NOMO-1 (cell line): ENCODE measurements at regions not wholly inside any gene's neighbourhood (a gene's known extent, or its start where the extent isn't known, plus 50 kb on each side); places are given as distances from the start of the nearest gene placed in this dataset.
"Not testable (repeated sequence)": the region's sequence is repeated elsewhere in the genome, so short reads cannot be mapped to it uniquely, and the experiment has no call there.

Experiments
- DNase-seq, 2 experiments: peaks; one replicate each; lab custom pipeline; 2025; ENCODE audit not compliant: unreplicated experiment in 2 of 2; lab: John Stamatoyannopoulos, UW

DNA sequence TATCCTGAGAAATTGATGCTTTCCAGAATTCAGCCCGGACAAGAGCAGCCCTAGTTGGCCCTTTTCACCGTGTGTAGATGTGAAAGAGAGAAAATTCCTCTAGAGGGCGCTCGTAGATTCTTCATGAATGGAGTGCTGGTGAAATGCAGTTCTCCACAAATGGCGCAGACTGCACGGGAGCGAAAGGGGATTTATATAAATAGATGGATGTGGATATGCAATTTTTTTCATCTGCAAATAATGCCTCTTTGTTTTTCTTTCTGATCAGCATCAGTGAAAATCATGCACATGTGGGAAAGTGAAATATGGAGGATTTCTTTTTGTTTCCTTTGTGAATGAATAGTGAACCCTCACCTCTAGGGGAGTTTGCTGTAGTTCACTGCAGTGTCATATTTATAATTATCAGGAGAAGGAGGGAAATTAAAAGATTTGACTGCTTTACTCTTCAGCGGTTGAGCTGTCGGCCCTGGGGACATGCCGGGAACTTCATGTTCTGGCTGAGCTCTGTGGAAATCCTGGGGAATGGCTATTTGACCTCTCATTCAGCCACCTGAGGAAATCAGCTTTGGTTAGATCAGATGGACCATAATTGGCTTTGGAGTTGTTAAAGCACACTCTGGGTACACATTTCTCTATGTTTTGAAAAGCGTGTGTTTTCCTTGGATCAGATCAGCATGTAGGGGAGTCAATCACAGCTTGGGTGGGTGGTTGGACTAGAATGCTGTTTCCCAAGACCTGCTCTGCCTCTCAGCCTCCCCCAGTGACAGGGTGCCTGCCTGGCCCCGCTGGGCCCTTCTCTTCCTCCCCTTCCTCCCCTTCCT lies 115.0 kb upstream of the SHISA3 start:
- peak; percentile 43 to 63 for DNase-seq

DNA sequence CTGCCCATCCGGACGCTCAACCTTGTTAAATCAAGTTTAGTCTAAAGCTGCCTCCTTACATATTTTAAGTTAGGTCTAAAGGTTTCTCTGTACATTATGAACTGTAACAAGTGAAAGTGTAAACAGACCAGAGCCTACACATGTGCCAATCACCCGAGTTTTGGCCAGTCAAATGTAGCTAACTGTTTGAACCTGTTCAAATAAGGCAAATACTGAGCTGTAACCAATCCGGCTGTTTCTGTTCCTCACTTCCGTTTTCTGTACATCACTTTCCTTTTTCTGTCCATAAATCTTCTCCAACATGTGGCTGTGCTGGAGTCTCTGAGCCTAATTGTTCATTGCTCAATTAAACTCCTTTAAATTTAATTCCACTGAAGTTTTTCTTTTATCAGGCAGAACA lies 113.3 kb upstream of the SHISA3 start:
- DNase-seq: peak in 1 of 2 experiments; percentile 40

DNA sequence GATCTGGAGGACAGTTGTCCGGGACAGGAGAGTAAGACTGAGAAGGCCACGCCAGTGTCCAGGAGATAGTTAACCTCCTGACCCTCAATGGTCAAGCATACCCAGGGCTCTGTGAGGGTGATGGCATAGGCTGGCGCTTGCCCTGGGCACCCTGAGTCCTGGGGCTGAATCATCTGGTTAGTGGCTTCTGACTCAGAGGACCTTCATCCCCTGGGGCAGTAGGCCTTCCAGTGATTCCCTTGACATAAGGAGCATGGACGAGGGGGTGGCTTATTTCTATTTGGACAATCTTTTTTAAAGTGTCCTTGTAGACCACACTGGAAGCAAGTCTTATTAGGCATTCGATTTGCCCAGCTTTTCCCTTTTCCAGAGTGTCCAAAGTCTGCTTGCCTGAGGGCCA lies 108.4 kb upstream of the SHISA3 start:
- DNase-seq: not testable (repeated sequence)

DNA sequence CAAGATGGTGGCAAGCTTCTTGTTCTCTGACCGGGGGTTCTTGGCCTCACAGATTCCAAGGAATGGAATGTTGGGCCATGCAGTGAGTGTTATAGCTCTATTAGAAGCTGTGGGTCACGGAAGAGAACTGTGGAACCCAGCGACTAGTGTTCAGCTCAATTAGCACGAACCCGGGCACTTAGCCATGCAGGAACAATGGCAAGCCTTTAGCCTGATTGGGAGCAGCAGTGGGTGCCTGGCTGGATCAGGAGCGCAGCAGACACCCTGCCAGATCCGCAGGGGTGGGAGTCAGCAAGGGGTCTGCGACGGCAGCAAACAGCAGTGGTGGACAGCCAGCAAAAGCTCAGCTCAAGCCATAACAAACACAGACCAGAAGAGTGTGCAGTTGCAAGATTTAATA lies 105.1 kb upstream of the SHISA3 start:
- DNase-seq: not testable (repeated sequence)

DNA sequence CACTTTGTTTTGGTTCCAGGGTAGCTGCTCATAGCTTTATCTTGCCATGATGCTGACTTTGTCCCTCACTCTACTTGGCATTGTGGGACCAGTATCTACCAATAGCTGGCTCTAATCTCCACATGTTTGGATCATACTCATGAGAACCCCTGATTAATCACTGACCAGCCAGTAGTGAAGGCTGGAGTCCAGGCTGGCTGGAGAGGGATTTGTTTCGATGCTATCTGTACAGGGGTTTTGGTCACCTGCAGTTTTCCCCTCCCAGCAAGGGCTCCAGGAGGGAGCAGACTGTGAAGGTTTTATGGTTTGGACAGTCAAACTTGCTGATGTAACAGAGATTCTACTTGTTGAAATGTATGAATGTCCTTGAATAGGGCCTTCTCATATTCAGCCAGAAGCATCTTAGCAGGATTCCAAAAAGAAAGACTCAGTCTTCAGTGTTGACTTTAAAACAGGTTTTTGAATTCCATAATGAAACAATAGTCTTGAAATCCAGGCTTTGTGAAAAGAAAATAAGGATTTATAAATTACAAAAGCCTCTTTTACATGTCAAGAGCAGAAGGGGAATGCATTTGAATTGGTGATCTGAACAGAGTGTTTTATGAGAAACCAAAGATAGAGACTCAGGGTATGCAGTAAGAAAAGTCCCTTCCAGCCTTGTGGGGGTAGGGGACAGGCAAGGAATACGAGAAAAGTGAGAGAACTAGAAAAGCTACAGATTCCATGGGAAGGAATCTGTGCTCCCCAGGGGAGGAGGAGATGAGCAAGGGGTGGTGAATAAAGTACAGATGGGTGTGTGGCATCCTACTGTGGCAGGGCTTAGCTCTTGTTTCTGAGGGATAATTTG lies 103.1 kb upstream of the SHISA3 start:
- DNase-seq: no peak

DNA sequence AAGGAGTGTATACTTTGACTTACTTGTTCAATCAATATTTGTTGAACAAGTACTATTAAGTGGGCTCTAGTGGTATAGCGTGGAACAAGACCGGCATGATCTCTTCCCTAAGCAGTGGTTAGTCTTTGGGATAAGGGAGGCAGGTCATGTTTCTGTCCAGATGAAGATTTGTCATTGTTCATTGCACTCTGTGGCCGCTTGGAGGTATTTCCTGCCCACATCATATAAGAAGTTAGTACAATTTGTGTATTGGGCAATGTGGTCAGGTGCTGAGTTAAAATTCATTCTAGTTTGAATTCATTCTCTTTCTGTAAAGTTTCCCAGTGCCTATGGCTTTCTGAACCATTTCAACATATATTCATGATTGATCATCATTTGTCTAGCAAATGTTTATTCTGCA lies 101.1 kb upstream of the SHISA3 start:
- no peak for DNase-seq

DNA sequence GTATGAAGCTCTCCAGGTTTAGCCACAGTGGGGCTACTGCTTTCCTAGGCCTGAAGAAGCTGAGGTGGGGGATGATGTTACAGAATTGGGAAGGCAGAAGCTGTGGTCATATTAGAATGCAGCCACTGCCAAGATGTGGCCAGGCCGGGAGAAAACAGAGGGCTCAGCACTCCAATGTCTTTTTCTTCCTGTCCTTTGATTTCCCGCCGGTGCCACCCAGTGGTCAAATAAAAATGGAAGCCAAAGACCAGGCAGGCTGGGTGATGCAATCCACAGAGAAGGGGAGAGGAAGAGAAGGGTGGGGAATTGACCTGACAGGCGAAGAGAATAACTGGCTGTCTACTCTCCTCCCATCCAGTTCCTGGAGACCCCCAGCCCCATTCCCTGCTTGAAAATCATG lies 94.9 kb upstream of the SHISA3 start:
- peak in 1 of 2 experiments; percentile 17 for DNase-seq

DNA sequence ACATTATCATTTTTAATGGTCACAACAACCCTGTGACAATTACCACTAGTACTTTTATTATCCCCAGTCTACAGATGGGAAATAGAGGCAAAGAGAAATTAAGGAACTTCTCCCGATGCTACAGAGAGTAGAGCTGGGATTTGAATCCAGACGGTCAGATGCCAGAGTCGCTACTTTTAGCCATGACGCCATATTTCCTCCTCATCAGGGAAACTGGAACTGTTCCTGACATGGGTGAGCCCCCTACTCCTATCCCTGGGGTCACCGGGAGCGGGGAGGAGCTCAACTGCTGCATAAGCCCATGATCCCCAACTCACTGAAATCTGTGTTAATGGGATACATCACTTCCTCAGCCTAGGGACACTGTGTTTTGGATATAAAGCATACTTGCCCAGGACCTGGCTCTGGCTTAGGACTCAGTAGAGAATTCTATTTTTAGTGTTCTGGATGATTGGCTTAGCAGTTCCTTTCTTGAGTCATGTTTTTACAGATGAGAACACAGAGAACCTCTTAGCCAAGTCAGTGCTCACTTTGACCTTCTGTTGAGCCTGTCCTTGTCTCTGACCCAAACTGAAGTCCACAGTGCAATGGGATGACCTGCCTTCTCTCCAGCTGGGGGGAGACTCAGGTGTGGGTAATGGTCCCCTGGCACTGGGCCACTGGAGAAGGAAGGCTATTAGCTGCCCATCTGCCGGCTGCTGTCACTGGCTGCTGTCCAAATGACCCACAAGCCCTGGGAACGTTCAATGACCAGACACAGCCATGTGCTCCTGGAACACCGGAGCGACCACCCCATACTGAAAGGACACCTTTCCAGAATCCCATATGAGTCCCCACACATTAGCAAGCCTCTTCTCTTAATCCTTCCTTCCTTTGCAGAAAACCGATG lies 90.8 kb upstream of the SHISA3 start:
- no peak for DNase-seq

DNA sequence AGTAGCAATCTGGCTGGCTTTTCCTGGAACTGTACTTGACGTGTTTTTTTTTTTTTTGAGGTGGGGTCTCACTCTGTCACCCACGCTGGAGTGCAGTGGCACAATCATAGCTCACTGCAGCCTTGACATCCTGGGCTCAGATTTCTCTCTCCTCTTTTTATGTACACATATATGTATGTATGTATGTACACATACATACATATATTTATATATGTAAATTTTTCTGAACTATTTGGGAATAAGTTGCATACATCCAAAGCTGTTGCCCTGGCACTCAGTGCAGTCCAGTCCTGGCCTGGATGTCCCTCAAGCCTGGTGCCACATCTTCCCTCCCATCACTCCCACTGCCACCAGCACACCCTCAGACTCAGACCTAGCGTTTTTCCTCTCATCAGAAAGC lies 89.0 kb upstream of the SHISA3 start:
- no peak for DNase-seq

DNA sequence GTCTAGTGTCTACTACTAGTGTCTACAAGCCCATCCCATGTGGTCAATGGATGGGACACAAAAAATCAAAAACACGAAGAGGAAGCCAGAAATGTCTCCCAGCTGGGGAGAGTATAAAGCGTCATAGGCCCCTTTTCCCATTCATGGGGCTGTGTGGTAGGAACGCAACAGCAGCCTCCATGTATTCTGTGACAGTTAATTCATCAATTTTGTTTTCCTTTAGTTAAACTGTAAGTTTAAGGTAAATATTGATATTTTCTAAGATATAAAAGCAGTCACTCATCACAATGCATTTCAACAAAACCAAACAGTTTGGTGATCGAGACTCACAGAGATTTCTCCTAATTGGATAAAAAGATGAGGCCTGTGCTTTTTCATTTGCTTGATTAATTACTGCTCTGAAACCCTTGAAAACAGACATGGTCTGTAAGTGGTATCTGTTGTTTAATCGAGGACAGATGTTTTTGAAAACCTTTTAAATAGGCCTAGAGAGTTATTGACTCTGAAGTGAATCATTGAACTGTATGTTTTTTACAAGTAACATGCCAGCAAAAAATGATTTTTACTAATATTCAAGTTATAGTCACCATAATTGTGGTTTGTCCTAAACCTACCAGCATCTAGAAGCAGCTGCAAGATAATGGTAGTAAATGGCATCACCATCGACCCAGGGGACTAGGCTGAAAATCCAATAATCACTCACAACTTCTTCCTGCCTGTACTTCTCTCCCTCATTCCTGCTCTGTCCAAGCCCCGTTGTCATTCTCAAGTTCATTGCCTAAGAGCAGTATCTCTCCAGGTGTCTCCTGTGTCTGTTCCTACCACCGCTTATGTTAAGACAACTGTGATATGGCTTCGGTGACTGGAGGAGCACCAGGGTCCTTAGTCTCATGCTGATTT lies 87.7 kb upstream of the SHISA3 start:
- DNase-seq: no peak

DNA sequence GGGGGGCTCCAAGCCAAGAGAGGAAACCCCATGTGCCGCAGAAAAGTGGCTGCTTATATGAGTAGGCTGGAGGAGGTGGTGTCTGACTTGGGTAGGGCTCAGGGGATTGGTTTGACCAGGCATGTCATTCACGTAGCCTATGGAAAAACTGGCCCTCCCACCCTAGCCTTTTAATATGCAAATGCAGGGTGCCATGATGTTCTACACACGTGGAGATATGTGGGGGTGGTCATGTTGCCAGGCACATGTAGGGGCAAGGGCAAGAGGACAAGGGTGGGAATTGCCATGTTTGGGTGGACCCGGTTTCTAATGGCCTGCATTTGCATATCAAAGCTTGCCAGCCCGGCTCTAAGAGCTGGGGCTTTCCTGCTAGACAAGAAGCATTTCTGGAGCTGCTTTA lies 86.9 kb upstream of the SHISA3 start:
- no peak for DNase-seq

DNA sequence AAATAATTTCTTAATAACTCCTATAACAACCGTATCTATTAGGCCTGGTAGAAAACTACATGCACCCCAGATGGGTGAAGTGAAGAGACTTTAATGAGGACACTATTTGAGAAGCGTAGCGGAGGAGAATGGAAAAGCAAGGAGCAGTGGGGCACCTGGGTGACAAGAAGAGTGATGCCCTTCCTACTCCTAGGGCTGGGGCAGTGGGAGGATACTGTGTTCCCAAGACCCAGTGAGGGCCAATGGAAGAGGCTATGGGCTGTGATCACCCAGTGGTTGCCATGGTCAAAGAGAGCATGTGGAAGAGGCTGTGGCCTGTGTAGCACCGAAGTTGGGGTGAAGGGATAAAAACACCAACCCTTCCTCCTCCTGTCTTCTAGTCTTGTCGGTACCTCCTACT lies 86.5 kb upstream of the SHISA3 start:
- no peak for DNase-seq

DNA sequence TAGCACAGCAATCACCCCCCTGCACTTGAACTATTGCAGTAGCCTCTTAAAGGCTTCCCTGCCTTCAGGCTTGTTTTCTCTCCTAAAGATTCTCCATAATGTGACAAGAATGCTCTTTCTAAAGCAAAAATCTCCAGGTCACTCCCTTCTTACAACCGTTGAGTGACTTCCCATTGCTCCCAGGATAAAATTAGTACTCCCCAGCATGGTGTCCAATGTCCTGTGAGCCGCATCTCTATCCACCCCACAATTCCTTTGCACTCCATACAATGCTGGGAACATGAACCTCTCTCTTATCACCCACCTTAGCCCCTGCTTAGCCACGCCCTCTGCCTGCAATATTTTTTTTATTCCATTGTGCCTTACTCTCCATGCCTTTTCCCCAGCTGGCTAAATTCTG lies 85.7 kb upstream of the SHISA3 start:
- no peak for DNase-seq

DNA sequence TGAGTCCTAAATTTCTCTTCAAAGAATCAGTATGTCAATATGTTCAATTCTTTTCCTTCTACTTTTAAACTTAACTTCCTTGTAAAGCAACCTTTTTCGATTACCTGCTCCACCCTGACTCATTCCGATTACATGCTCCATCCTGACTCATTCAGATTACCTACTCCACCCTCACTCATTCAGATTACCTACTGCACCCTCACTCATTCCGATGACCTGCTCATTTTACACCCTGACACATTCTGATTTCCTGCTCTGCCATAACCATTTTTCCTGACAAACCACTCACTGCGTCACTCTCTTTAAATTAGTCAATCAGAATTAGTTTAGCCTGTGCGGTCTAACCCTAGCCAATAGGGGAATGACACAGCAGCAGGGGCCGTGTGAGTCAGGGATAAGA lies 83.9 kb upstream of the SHISA3 start:
- not testable (repeated sequence) for DNase-seq

DNA sequence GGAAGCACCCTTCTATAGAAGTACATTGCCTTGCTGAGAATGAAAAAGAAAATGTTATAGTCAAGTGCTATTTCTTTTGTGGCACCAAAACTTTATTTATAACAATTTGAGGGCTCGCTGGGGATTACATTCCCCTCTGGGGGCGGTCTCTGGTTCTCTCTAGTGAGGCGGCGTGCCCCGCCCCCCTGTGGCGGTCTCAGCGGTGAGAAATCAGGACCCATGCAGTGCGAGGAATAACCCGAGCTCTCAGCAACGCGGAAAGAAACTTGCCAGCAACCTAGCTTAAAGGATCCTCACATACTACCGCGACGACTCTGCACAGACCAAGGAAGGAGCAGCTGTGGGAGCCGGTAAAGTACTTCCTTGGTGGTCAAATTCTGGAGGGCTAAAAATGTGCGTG lies 83.4 kb upstream of the SHISA3 start:
- no peak for DNase-seq

DNA sequence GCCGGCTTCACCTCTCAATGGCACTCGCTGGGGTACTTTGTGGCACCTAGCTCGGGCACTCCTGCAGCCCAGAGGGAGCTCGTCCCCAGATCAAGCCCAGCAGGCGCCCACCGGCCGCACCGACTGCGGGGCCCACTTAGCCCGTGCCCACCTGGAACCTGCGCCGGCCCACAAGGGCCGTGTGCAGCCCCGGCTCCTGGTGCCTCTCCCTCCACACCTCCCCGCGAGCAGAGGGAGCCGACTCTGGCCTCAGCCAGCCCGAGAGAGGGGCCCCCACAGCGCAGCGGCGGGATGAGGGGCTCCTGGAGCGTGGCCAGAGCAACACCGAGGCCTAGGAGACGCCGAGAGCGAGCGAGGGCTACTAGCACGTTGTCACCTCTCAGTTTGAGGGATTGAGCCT lies 82.1 kb upstream of the SHISA3 start:
- no peak for DNase-seq

DNA sequence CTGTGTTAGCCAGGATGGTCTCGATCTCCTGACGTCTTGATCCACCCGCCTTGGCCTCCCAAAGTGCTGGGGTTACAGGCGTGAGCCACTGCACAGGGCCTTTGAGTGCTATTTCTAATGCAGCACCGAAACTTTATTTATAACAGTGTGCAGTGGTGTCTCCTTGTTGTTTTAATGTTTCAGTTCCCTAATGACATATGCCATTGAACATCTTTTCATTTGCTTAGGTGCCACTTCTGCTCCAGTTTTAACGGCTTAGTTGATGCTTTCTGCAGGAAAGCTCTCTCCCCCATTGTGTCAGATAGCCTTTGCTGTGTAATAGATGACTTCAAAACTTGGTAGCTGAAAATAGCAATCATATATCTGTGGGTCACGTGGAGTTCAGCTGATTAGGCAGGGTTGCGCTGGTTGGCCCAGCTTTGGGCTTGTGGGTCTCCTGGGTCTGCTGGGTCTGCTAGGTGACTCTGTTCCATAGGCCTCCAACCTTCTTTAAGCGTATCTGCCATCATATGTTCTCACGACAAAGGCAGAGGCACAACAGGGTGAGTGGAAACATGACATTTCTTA lies 76.4 kb upstream of the SHISA3 start:
- DNase-seq: no peak

DNA sequence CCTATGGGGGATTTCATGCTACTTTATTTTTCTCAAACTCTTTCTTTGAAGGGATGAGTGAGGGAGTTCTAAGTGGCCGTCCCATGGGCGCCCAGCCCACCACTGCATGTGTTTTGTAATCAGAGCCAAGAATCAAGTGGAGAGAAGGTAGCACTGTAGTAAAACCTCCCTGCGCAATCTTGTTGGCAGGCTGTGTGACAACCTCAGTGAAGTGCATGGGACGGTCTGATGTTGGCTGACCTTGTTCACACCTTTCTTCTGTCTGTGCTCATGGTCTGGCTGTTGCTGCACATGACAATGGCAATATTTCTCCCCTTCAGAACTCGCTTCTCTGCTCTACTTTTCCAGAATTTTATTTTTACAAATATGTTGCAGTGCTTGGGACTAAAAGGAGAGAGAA lies 71.2 kb upstream of the SHISA3 start:
- no peak for DNase-seq

DNA sequence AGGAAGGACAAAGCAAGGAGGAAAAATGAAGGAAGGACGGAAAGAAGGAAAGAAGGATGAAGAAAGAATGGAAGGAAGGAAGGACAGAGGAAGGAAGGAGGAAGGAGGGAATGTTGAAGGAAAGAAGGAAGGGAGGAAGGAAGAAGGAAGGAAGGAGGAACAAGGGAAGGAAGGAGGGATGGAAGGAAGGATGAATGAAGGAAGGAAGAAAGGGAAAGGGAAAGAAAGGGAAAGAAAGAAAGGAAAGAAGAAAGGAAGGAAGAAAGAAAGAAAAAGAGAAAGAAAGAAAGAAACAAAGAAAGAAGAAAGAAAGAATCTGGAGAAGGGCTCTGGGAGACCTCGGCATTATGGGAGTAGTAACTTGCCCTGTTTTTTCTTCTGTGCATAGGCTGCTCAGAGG lies 70.8 kb upstream of the SHISA3 start:
- no peak for DNase-seq

DNA sequence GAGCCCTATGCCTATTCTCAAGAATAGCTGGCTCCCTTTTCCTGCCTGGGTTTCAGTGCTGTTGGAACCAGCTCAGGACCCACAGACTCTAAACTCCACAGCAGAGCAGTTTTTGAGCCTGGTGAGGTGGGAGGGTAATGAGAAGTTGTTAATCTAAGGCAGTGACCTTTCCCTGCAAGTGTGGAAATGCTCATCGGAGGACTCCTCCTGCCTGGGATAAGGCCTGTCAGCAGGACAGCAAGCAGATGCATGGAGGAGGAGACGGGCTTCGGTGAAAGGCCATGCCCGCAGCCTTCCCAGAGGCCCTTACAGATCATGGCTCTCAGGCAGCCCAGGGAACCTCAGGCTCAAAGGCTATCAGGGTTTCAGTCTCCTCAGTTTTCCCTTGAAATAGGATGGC lies 70.0 kb upstream of the SHISA3 start:
- DNase-seq: no peak
